HG02973 (cell line): ENCODE measurements at regions not wholly inside any gene's neighbourhood (a gene's known extent, or its start where the extent isn't known, plus 50 kb on each side); places are given as distances from the start of the nearest gene placed in this dataset.
"Not testable (repeated sequence)": the region's sequence is repeated elsewhere in the genome, so short reads cannot be mapped to it uniquely, and the experiment has no call there.

Experiments used
- ATAC-seq: cut with Tn5 transposase; IDR thresholded peaks from one replicate; pipeline ENCODE4 v1.9.1; 2021; ENCODE audit warnings: moderate library complexity; ENCODE audit not compliant: unreplicated experiment

- no peak for ATAC-seq
These were observed 233.9 kb downstream of the ERMARD start for GRCh38 chr6:169985121-169986015.

- no peak for ATAC-seq
These were observed 233.0 kb downstream of the ERMARD start for GRCh38 chr6:169984181-169985120.

- no peak for ATAC-seq
These were observed 232.2 kb downstream of the ERMARD start for GRCh38 chr6:169983651-169984050.

GRCh38 chr6:169982461-169983386, 231.3 kb downstream of the ERMARD start:
- ATAC-seq = no peak

- ATAC-seq = no peak
These were observed 230.5 kb downstream of the ERMARD start for GRCh38 chr6:169981969-169982368.

GRCh38 chr6:169981568-169981967, 230.1 kb downstream of the ERMARD start:
- no peak for ATAC-seq

GRCh38 chr6:169980826-169981450, 229.5 kb downstream of the ERMARD start:
- no peak for ATAC-seq

GRCh38 chr6:169979873-169980432, 228.5 kb downstream of the ERMARD start:
- ATAC-seq = no peak

- ATAC-seq = no peak
These were observed 227.3 kb downstream of the ERMARD start for GRCh38 chr6:169978615-169979161.

- no peak for ATAC-seq
These were observed 226.2 kb downstream of the ERMARD start for GRCh38 chr6:169977434-169978265.

- no peak for ATAC-seq
These were observed 225.1 kb downstream of the ERMARD start for GRCh38 chr6:169976301-169977081.

- no peak for ATAC-seq
These were observed 224.3 kb downstream of the ERMARD start for GRCh38 chr6:169975701-169976100.

GRCh38 chr6:169975286-169975685, 223.9 kb downstream of the ERMARD start:
- no peak for ATAC-seq

GRCh38 chr6:169974663-169975062, 223.2 kb downstream of the ERMARD start:
- ATAC-seq = no peak

GRCh38 chr6:169973588-169974467, 222.4 kb downstream of the ERMARD start:
- not testable (repeated sequence) for ATAC-seq

GRCh38 chr6:169972736-169973135, 221.3 kb downstream of the ERMARD start:
- ATAC-seq = no peak

- ATAC-seq = no peak
These were observed 220.8 kb downstream of the ERMARD start for GRCh38 chr6:169972101-169972651.
